Left renal pelvis (tissue), 4 donors: ENCODE measurements at regions not wholly inside any gene's neighbourhood (a gene's known extent, or its start where the extent isn't known, plus 50 kb on each side); places are given as distances from the start of the nearest gene placed in this dataset.
"Not testable (repeated sequence)": the region's sequence is repeated elsewhere in the genome, so short reads cannot be mapped to it uniquely, and the experiment has no call there.

Experiments
- DNase-seq, 4 donors: peaks; one replicate each; pipeline ENCODE4 v3.0.0-alpha.2; 2013; ENCODE audit warnings: low read depth in 4 of 4, low spot score in 3 of 4

- DNase-seq = no peak
Observed at GRCh38 chr5:57736716-57737115, 254.1 kb upstream of the ACTBL2 start.

- not testable (repeated sequence) for DNase-seq
Observed at GRCh38 chr5:57735279-57736153, 252.9 kb upstream of the ACTBL2 start.

- DNase-seq = no peak
Observed at GRCh38 chr5:57734296-57734695, 251.7 kb upstream of the ACTBL2 start.

GRCh38 chr5:57727591-57727990 lies 245.0 kb upstream of the ACTBL2 start:
- DNase-seq = no peak

- no peak for DNase-seq
Observed at GRCh38 chr5:57725658-57726504, 243.3 kb upstream of the ACTBL2 start.

- DNase-seq = no peak
Observed at GRCh38 chr5:57724836-57725235, 242.2 kb upstream of the ACTBL2 start.

- DNase-seq = no peak
Observed at GRCh38 chr5:57721226-57721625, 238.6 kb upstream of the ACTBL2 start.

GRCh38 chr5:57720656-57721055 lies 238.0 kb upstream of the ACTBL2 start:
- DNase-seq = no peak

GRCh38 chr5:57719216-57719615 lies 236.6 kb upstream of the ACTBL2 start:
- no peak for DNase-seq

- DNase-seq = no peak
Observed at GRCh38 chr5:57718155-57718554, 235.5 kb upstream of the ACTBL2 start.

GRCh38 chr5:57717555-57717954 lies 234.9 kb upstream of the ACTBL2 start:
- DNase-seq = no peak

GRCh38 chr5:57716661-57717060 lies 234.1 kb upstream of the ACTBL2 start:
- DNase-seq = no peak

GRCh38 chr5:57715296-57715695 lies 232.7 kb upstream of the ACTBL2 start:
- DNase-seq = no peak

- DNase-seq = not testable (repeated sequence)
Observed at GRCh38 chr5:57713535-57713934, 230.9 kb upstream of the ACTBL2 start.

GRCh38 chr5:57711946-57712345 lies 229.3 kb upstream of the ACTBL2 start:
- no peak for DNase-seq

- DNase-seq = no peak
Observed at GRCh38 chr5:57711471-57711870, 228.9 kb upstream of the ACTBL2 start.

- DNase-seq = no peak
Observed at GRCh38 chr5:57710126-57710525, 227.5 kb upstream of the ACTBL2 start.

GRCh38 chr5:57705769-57706168 lies 223.2 kb upstream of the ACTBL2 start:
- DNase-seq = no peak

- DNase-seq = no peak
Observed at GRCh38 chr5:57703721-57704120, 221.1 kb upstream of the ACTBL2 start.

- no peak for DNase-seq
Observed at GRCh38 chr5:57700484-57700883, 217.9 kb upstream of the ACTBL2 start.

GRCh38 chr5:57700072-57700471 lies 217.5 kb upstream of the ACTBL2 start:
- no peak for DNase-seq

GRCh38 chr5:57698802-57699201 lies 216.2 kb upstream of the ACTBL2 start:
- DNase-seq = no peak
